Upper lobe of left lung (tissue), 4 donors: ENCODE measurements at regions not wholly inside any gene's neighbourhood (a gene's known extent, or its start where the extent isn't known, plus 50 kb on each side); places are given as distances from the start of the nearest gene placed in this dataset.

ENCODE experiments used
- CTCF ChIP-seq, 6 experiments: fragments of 450-650 bp in 4 of 6; fragments of 200-600 bp in 2 of 6; sonication (generic) in 2 of 6; IDR thresholded peaks; one replicate each; pipeline ENCODE4 v1.5.1; 2016 to 2019; ENCODE audit warnings: antibody characterized with exemption in 6 of 6
- EP300 ChIP-seq, 4 donors: sonication (generic); formaldehyde crosslinking; IDR thresholded peaks; one replicate each; pipeline ENCODE4 v1.5.1; 2017; ENCODE audit warnings: antibody characterized with exemption in 4 of 4, control low read depth in 2 of 4
- POLR2A ChIP-seq, 4 donors: fragments of 450-650 bp; IDR thresholded peaks; one replicate each; pipeline ENCODE4 v1.5.1; 2016 to 2017; ENCODE audit warnings: antibody characterized with exemption in 4 of 4, mild to moderate bottlenecking in 2 of 4
- POLR2AphosphoS5 ChIP-seq, 2 donors: sonication (generic); formaldehyde crosslinking; IDR thresholded peaks; one replicate each; pipeline ENCODE4 v1.5.1; 2017; ENCODE audit warnings: antibody characterized with exemption in 2 of 2

- TF ChIP-seq POLR2A (IDR thresholded peaks at IDR 0.05), result no peak
- no peak for TF ChIP-seq CTCF (IDR thresholded peaks at IDR 0.05)
- TF ChIP-seq POLR2AphosphoS5 (IDR thresholded peaks at IDR 0.05), result no peak
- TF ChIP-seq EP300 (IDR thresholded peaks at IDR 0.05), result no peak
Measured at GRCh38 chr13:74346960-74347359, 212.8 kb upstream of the KLF12 start.
